Cardiac fibroblast (primary cell): ENCODE measurements at regions not wholly inside any gene's neighbourhood (a gene's known extent, or its start where the extent isn't known, plus 50 kb on each side); places are given as distances from the start of the nearest gene placed in this dataset.

Experiments
- DNase-seq, 2 donors: peaks; one replicate each; pipeline versions ENCODE4 v3.0.0 to v3.0.0-alpha.2; 2010; ENCODE audit warnings: low read depth in 2 of 2
- H3K4me3 ChIP-seq, 2 donors: replicated peaks in 1 of 2; 1 replicate in 1 of 2; 2 replicates in 1 of 2; pipeline ENCODE4 v1.5.1; 2011; ENCODE audit warnings: low read depth in 2 of 2, low read length in 2 of 2, mild to moderate bottlenecking in 2 of 2, moderate library complexity in 1 of 2
- TF ChIP-seq, protein P1 (sequence below): IDR thresholded peaks from one replicate; pipeline ENCODE4 v1.5.1; 2011; ENCODE audit warnings: low read depth, mild to moderate bottlenecking, low read length, inconsistent platforms

DNA sequence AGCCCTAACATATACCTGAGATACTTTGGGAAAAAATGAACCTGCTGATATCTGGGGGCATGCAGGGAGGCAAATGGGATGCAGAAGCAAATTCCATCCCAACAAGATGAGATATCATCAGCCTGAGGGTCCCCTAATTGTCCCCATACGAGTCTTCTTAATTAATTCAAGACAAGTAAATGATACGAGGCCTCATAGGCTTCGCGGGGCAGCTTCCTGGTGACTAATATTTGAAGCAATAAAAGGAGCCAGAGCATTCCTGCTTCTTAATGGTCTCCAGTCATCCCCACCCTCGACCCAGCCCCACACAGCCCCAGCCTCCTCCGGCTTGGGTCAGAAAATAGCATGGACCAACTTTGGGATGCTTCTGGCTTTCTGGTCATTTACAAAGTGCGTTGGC is 99.6 kb upstream of the MSX1 start:
- DNase-seq = no peak
- H3K4me3 ChIP-seq = no peak overlapping the region
- TF ChIP-seq, protein P1, sequence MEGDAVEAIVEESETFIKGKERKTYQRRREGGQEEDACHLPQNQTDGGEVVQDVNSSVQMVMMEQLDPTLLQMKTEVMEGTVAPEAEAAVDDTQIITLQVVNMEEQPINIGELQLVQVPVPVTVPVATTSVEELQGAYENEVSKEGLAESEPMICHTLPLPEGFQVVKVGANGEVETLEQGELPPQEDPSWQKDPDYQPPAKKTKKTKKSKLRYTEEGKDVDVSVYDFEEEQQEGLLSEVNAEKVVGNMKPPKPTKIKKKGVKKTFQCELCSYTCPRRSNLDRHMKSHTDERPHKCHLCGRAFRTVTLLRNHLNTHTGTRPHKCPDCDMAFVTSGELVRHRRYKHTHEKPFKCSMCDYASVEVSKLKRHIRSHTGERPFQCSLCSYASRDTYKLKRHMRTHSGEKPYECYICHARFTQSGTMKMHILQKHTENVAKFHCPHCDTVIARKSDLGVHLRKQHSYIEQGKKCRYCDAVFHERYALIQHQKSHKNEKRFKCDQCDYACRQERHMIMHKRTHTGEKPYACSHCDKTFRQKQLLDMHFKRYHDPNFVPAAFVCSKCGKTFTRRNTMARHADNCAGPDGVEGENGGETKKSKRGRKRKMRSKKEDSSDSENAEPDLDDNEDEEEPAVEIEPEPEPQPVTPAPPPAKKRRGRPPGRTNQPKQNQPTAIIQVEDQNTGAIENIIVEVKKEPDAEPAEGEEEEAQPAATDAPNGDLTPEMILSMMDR = no peak

DNA sequence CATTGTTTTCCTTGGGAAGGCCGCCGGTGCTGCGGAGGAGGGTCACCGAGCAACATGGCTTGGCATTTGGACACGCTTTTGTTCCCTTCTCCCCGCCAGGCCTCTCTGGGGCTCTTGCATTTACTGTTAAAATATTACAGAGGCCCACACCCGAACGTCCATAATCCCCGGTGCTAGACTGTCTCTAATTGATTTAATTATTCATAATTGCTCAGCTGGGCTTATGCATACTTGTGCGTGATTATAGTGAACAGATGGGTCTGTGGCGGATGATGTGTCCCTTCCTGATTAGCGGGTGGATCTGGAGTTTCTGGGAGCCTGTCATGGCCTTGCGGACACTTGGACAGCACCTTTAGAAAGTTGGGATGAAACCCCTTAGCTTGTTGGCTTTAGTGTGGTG is 100.2 kb upstream of the MSX1 start:
- TF ChIP-seq, protein P1 = no peak
- DNase-seq = no peak
- H3K4me3 ChIP-seq = no peak overlapping the region

DNA sequence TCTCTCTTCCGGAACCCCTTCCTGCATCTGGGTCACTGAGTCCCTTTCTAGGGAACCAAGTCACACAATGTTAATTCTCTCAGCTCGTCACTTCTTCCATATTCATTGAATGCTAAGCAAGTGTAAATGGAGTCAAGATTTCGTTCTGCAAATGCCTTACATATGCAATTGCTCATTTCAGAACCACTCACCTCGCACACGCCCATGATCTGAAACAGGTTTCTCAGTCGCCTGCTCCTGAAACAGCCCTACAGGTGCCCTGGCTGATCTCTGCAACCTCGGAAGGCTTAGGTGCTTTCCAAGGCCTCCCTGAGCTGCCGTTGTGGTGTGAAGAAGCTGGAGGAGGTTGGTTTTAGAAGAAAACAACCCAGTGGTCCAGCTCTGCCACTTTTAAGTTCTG is 100.8 kb upstream of the MSX1 start:
- DNase-seq = no peak
- no peak overlapping the region for H3K4me3 ChIP-seq
- TF ChIP-seq, protein P1 = no peak

DNA sequence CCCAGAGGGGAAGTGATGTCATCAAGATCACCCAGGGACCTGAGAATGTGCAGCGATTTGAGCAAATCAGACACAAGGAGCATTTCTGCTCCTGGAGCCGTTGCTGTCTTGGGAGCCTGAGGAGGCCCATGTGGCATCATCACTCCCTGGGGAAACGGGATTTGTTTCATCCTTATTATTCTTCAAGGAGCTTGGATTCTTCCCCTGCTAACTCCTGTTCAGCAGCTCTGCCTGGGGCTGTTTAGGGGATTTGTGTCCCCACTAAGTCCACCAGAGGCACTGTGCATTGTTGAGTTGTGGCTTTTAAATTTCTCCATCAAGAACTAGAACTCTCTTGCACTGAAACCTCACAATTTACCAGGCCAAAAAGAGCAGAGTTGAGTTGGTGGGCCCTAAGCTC is 104.2 kb upstream of the MSX1 start:
- no peak overlapping the region for H3K4me3 ChIP-seq
- no peak for DNase-seq
- TF ChIP-seq, protein P1 = no peak

DNA sequence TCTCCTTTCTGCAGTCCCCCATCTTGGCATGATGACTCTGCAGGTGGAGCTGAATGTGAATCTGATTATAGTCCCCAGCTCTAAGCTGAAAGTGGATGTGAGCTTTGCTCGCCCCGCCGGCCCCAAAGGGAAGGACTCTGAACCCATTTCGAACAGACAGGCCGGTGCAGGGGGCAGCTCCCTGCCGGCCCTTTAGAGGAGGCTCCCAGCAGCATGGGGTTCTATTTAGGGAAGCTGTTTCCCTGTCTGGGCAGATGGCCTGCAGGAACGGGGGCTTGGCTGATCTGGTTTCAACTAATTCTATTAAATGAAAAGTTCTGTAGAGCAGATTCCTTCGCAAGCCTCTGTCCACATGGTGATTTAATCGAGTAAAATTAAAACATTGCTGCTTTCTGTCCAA is 104.8 kb upstream of the MSX1 start:
- no peak for DNase-seq
- TF ChIP-seq, protein P1 = no peak
- no peak overlapping the region for H3K4me3 ChIP-seq

DNA sequence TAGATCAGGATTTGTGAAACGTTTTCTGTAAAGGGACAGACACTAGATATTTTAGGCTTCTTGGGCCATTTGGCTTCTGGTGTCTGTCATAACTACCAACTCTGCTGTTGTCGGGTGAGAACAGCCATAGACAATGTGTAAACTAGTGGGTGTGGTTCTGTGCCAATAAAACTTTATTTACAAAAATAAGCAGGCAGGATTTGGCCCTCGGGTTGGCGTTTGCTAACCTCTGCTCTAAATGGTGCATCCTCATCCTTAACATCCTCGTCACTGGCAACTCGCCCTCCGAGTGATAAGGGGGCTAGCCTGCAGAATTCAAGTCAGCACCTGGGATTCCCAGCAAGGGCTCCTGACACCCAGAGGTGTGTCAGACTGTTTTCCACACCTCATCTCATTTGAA is 105.8 kb upstream of the MSX1 start:
- H3K4me3 ChIP-seq = no peak overlapping the region
- DNase-seq = no peak
- TF ChIP-seq, protein P1 = no peak

DNA sequence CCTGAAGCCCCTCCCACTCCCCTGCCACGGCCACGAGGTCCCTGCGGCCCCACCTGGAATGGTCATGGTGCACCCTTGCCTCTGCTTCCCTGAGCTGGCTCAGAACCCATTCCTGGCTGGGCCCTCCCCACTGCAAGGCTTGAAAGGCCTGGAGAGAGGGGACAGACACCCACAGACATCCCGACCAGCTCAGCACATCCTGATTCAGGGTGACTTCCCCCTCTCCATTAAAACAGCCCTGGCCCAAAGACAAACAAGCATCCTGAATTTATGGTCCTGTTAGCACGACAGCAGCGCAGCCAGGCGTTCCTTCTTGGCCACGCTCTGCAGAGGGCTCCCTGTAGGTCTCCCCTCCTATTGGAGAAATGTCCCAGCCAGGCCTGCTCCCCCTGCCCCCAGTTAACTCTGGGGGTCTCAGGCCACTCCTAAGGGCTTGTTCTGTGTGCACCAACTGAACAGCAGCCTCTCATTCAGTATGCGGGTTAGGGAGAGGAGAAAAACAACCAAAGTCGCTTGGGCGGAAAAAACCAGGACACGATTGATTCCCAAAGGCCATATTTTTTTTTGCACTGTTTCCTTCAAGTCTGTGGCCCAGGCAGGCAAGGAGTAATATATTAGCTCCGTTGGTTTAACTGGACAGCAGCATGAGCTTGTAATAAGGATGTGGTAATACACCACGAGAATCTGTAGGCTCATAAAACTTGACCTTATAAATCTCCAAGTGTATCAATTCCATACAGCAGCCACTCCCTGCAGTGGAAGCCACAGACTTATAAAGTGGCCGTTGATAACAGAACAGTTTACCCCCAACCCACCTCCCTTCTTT is 106.7 kb upstream of the MSX1 start:
- no peak for DNase-seq
- TF ChIP-seq, protein P1 = no peak
- H3K4me3 ChIP-seq = no peak overlapping the region
